ENCODE measurements at regions not wholly inside any gene's neighbourhood (a gene's known extent, or its start where the extent isn't known, plus 50 kb on each side); places are given as distances from the start of the nearest gene placed in this dataset.

DNA sequence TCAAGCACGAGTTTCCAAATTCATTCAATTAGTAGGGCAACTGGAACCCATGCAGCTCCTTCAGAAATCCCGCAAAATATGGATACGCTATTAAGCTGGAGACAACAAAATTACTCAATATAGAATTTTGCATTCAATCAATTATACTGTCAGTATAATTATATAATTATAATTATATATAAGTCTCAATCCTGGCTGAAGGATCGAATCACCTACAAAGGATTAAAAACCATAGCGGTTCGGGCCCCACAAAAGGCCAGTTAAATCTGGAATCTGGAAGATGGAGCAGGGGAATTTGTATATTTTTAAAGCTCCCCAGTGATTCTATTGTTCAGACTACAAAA lies 55.7 kb downstream of the FHIP2A start:
- no peaks in the 10 kb centered on the region for H3K27me3 ChIP-seq (ENCODE audit: control insufficient read depth, insufficient read depth, low read length)
- H3K4me3 ChIP-seq (ENCODE audit: low read depth, low read length): no peak overlapping the region
- no peaks in the 10 kb centered on the region for H3K36me3 ChIP-seq (ENCODE audit: control insufficient read depth, insufficient read depth, low read length)
- FAIRE-seq (no peak), DNase-seq (ENCODE audit: low read depth) (no peak)
- TF ChIP-seq, protein P1, sequence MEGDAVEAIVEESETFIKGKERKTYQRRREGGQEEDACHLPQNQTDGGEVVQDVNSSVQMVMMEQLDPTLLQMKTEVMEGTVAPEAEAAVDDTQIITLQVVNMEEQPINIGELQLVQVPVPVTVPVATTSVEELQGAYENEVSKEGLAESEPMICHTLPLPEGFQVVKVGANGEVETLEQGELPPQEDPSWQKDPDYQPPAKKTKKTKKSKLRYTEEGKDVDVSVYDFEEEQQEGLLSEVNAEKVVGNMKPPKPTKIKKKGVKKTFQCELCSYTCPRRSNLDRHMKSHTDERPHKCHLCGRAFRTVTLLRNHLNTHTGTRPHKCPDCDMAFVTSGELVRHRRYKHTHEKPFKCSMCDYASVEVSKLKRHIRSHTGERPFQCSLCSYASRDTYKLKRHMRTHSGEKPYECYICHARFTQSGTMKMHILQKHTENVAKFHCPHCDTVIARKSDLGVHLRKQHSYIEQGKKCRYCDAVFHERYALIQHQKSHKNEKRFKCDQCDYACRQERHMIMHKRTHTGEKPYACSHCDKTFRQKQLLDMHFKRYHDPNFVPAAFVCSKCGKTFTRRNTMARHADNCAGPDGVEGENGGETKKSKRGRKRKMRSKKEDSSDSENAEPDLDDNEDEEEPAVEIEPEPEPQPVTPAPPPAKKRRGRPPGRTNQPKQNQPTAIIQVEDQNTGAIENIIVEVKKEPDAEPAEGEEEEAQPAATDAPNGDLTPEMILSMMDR (IDR thresholded peaks at IDR 0.05; ENCODE audit: insufficient read depth, low read length, severe bottlenecking): no peak

DNA sequence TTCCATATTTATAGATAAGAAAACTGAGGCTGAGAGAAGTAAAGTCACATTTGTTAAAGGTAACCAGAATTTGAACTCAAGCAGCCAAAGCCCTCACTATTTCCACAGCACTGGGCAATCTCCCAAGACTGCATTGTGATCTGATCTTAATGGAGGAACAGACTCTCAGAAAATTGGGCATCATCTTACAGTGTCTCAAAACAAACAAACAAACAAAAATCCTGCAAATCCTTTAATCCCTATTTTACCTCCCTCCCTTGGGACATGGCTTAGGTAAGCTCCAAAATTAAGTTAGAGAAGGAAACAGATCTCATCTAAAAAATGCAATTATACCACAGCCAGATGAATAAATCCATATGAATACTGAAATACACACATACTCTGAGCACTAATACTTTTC lies 57.5 kb downstream of the FHIP2A start:
- no peaks in the 10 kb centered on the region for H3K27me3 ChIP-seq (ENCODE audit: control insufficient read depth, insufficient read depth, low read length)
- DNase-seq (ENCODE audit: low read depth): no peak
- TF ChIP-seq, protein P1 (IDR thresholded peaks at IDR 0.05; ENCODE audit: insufficient read depth, low read length, severe bottlenecking): no peak
- no peaks in the 10 kb centered on the region for H3K36me3 ChIP-seq (ENCODE audit: control insufficient read depth, insufficient read depth, low read length)
- no peak for FAIRE-seq
- no peak overlapping the region for H3K4me3 ChIP-seq (ENCODE audit: low read depth, low read length)

DNA sequence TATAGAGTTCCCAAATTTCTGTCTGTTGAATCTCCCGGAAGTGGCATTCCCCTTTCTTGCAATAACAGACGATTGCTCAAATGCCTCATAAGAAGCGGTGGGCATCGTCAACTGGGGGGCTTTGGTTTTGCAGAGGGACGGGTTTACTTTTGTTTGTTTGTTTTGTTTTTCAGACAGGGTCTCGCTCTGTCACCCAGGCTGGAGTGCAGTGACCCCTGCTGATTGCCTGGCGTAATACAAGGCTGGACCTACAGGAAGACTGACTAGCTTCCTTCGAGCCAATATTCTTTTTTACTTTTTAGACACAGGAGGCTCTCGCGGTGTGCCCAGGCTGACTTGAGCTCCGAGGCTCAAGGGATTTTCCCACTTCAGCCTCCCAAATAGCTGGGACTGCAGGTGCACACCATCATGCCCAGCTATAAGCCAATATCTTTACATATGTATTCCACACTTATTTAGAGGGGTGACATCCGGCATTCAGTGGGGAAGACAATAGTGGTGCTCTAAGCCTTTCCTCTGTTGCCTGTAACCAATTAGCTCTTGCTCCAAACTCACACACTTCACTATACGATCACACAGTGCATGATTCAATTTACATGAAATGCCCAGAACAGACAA lies 58.1 kb downstream of the FHIP2A start:
- Histone ChIP-seq H3K27me3 (ENCODE audit: control insufficient read depth, insufficient read depth, low read length) (no peaks in the 10 kb centered on the region), H3K36me3 (ENCODE audit: control insufficient read depth, insufficient read depth, low read length) (no peaks in the 10 kb centered on the region), H3K4me3 (ENCODE audit: low read depth, low read length) (no peak overlapping the region)
- DNase-seq (ENCODE audit: low read depth): peak; percentile 26
- no peak for FAIRE-seq
- TF ChIP-seq, protein P1 (IDR thresholded peaks at IDR 0.05; ENCODE audit: insufficient read depth, low read length, severe bottlenecking): peak; percentile 64

DNA sequence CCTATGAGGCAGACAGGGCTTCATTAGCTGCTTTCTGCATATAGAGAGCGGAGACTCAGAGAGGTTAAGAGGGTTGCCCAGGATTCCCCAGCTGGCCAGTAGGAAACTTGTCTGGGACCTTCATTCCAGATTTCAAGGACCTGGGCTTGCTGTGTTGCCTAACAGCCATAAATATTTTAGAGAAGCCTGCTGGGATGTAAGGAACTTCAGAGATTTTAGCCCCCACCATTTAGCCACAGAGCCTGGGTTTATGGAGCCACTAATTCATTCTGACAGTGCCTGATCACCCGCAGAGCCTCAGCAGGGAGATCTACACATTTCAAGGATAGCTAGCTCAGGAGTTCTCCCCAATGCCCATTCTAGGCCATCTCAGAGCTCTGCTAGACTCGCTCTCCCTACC lies 56.6 kb upstream of the TRUB1 start:
- FAIRE-seq: no peak
- TF ChIP-seq, protein P1 (IDR thresholded peaks at IDR 0.05; ENCODE audit: insufficient read depth, low read length, severe bottlenecking): no peak
- H3K36me3 ChIP-seq (ENCODE audit: control insufficient read depth, insufficient read depth, low read length): no peaks in the 10 kb centered on the region
- no peak for DNase-seq (ENCODE audit: low read depth)
- H3K27me3 ChIP-seq (ENCODE audit: control insufficient read depth, insufficient read depth, low read length): no peaks in the 10 kb centered on the region
- H3K4me3 ChIP-seq (ENCODE audit: low read depth, low read length): no peak overlapping the region

DNA sequence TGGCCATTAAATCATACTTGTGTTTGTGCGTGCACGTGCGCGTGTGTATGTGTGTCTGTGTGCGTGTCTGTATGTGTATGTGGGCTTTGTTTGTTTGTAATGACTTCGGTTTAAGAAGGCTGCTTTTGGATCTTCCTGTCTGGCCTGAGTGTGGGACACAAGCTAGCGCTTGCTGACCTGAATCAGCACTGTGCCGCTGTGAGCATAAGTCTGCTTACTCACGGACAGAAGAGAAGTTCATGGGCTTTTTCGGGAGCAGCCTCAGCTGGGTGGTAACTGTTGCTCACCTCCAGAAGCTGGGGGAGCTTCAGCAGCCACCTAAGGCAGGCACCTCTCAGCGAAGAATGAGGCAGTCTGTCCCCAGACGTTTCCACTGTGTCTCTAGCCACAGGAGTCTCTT lies 56.1 kb upstream of the TRUB1 start:
- FAIRE-seq: peak; percentile 88

More for the DNA sequence above, 56.1 kb upstream of the TRUB1 start:
- TF ChIP-seq, protein P1 (IDR thresholded peaks at IDR 0.05; ENCODE audit: insufficient read depth, low read length, severe bottlenecking): no peak
- H3K27me3 ChIP-seq (ENCODE audit: control insufficient read depth, insufficient read depth, low read length): no peaks in the 10 kb centered on the region
- H3K4me3 ChIP-seq (ENCODE audit: low read depth, low read length): no peak overlapping the region
- DNase-seq (ENCODE audit: low read depth): peak; percentile 79
- H3K36me3 ChIP-seq (ENCODE audit: control insufficient read depth, insufficient read depth, low read length): no peaks in the 10 kb centered on the region

Data from bronchial epithelial cell (primary cell).